HEK293 (cell line): ENCODE measurements at regions not wholly inside any gene's neighbourhood (a gene's known extent, or its start where the extent isn't known, plus 50 kb on each side); places are given as distances from the start of the nearest gene placed in this dataset.

ENCODE experiments used
- CTCF ChIA-PET: fragments of 350-600 bp; formaldehyde crosslinking; extraction: SDS; loops from one replicate; lab custom pipeline; 2021; ENCODE audit warnings: antibody characterized with exemption; lab: Yijun Ruan, JAX
- POLR2A ChIA-PET: fragments of 300-600 bp; formaldehyde crosslinking; extraction: SDS; loops from one replicate; lab custom pipeline; 2020; ENCODE audit warnings: antibody characterized with exemption, inconsistent platforms; lab: Yijun Ruan, JAX
- H3K27ac ChIP-seq: fragments of 200-500 bp; sonication (Bioruptor generic); 2 replicates; pipeline ENCODE4 v1.5.1; 2014; ENCODE audit warnings: low read depth, low read length, control low read depth, inconsistent platforms; ENCODE audit errors: extremely low read depth
- H3K36me3 ChIP-seq, 2 experiments: fragments of 200-500 bp in 1 of 2; sonication (Bioruptor generic) in 1 of 2; 1 replicate in 1 of 2; 2 replicates in 1 of 2; pipeline ENCODE4 v1.5.1; 2014 to 2017; ENCODE audit warnings: inconsistent platforms in 2 of 2, low read length in 2 of 2; ENCODE audit not compliant: control insufficient read depth in 2 of 2, insufficient read depth in 1 of 2
- H3K4me1 ChIP-seq: fragments of 200-500 bp; sonication (Bioruptor generic); 2 replicates; pipeline ENCODE4 v1.5.1; 2014; ENCODE audit warnings: mild to moderate bottlenecking, low read length, inconsistent platforms; ENCODE audit not compliant: control insufficient read depth, insufficient read depth
- H3K4me3 ChIP-seq: 2 replicates; pipeline ENCODE4 v1.5.1; 2011; ENCODE audit warnings: low read depth, mild to moderate bottlenecking, control low read depth, low read length, moderate library complexity
- H3K9me3 ChIP-seq: fragments of 200-500 bp; sonication (Bioruptor generic); 2 replicates; pipeline ENCODE4 v1.5.1; 2014; ENCODE audit warnings: low read depth, low read length, inconsistent platforms; ENCODE audit not compliant: control insufficient read depth, insufficient read depth
- BCL11A ChIP-seq: fragments of 450-650 bp; formaldehyde crosslinking; IDR thresholded peaks from 2 replicates; pipeline ENCODE4 v1.5.1; 2016; ENCODE audit warnings: low read depth, missing biosample characterization, missing genetic modification characterization
- GLIS2 ChIP-seq: fragments of 450-650 bp; formaldehyde crosslinking; IDR thresholded peaks from 2 replicates; pipeline ENCODE4 v1.5.1; 2016; ENCODE audit warnings: missing biosample characterization, missing genetic modification characterization
- PRDM6 ChIP-seq: fragments of 450-650 bp; formaldehyde crosslinking; IDR thresholded peaks from 2 replicates; pipeline ENCODE4 v1.5.1; 2017; ENCODE audit warnings: missing biosample characterization, missing genetic modification characterization
- ZBTB26 ChIP-seq: fragments of 450-650 bp; formaldehyde crosslinking; optimal IDR thresholded peaks from 2 replicates; pipeline ENCODE3; 2016; ENCODE audit warnings: missing biosample characterization, mild to moderate bottlenecking, missing genetic modification characterization
- ZBTB44 ChIP-seq: fragments of 450-650 bp; IDR thresholded peaks from 2 replicates; pipeline ENCODE4 v1.5.1; 2018; ENCODE audit warnings: missing biosample characterization, mild to moderate bottlenecking, missing genetic modification characterization
- ZFP3 ChIP-seq: fragments of 450-650 bp; formaldehyde crosslinking; IDR thresholded peaks from 2 replicates; pipeline ENCODE4 v1.5.1; 2016; ENCODE audit warnings: low read depth, missing biosample characterization, missing genetic modification characterization
- ZFP41 ChIP-seq: fragments of 450-650 bp; formaldehyde crosslinking; IDR thresholded peaks from 2 replicates; pipeline ENCODE4 v1.5.1; 2016; ENCODE audit warnings: missing biosample characterization, missing genetic modification characterization, borderline replicate concordance
- ZNF132 ChIP-seq: fragments of 450-650 bp; formaldehyde crosslinking; IDR thresholded peaks from 2 replicates; pipeline ENCODE4 v1.5.1; 2017; ENCODE audit warnings: missing biosample characterization, missing genetic modification characterization, borderline replicate concordance
- ZNF335 ChIP-seq: fragments of 450-650 bp; formaldehyde crosslinking; conservative IDR thresholded peaks from 2 replicates; pipeline ENCODE4 v1.5.1; 2016; ENCODE audit warnings: missing biosample characterization, missing genetic modification characterization
- ZNF341 ChIP-seq: fragments of 450-650 bp; formaldehyde crosslinking; IDR thresholded peaks from 2 replicates; pipeline ENCODE4; 2016; ENCODE audit warnings: low read depth, missing biosample characterization, missing genetic modification characterization
- ZNF433 ChIP-seq: fragments of 450-650 bp; formaldehyde crosslinking; IDR thresholded peaks from 2 replicates; pipeline ENCODE4 v1.5.1; 2016; ENCODE audit warnings: missing biosample characterization, missing genetic modification characterization, low read depth
- ZNF548 ChIP-seq: fragments of 450-650 bp; formaldehyde crosslinking; IDR thresholded peaks from 2 replicates; pipeline ENCODE4 v1.5.1; 2016; ENCODE audit warnings: missing biosample characterization, missing genetic modification characterization
- ZNF558 ChIP-seq: fragments of 450-650 bp; formaldehyde crosslinking; IDR thresholded peaks from 2 replicates; pipeline ENCODE4 v1.5.1; 2016; ENCODE audit warnings: missing biosample characterization, missing genetic modification characterization
- ZNF561 ChIP-seq: fragments of 450-650 bp; IDR thresholded peaks from 2 replicates; pipeline ENCODE4 v1.5.1; 2018; ENCODE audit warnings: missing biosample characterization, missing genetic modification characterization, borderline replicate concordance
- ZNF621 ChIP-seq: fragments of 450-650 bp; formaldehyde crosslinking; IDR thresholded peaks from 2 replicates; pipeline ENCODE4 v1.5.1; 2017; ENCODE audit warnings: missing biosample characterization, missing genetic modification characterization
- ZNF707 ChIP-seq: fragments of 450-650 bp; formaldehyde crosslinking; IDR thresholded peaks from 2 replicates; pipeline ENCODE4 v1.5.1; 2016; ENCODE audit warnings: missing biosample characterization, missing genetic modification characterization
- ZNF785 ChIP-seq: fragments of 450-650 bp; formaldehyde crosslinking; IDR thresholded peaks from 2 replicates; pipeline ENCODE4 v1.5.1; 2016; ENCODE audit warnings: missing biosample characterization, missing genetic modification characterization
- TF ChIP-seq, protein P1 (sequence below): fragments of 450-650 bp; formaldehyde crosslinking; IDR thresholded peaks from 2 replicates; pipeline ENCODE4 v1.5.1; 2016; ENCODE audit warnings: missing biosample characterization, missing genetic modification characterization
- TF ChIP-seq, protein P2 (sequence below): fragments of 450-650 bp; formaldehyde crosslinking; conservative IDR thresholded peaks from 2 replicates; pipeline ENCODE4 v1.5.1; 2016; ENCODE audit warnings: low read depth, missing biosample characterization, missing genetic modification characterization

GRCh38 chr2:184047536-184047935 lies 550.8 kb upstream of the ZNF804A start:
- no peak overlapping the region for H3K27ac ChIP-seq
- CTCF ChIA-PET = no interaction called here
- H3K4me1 ChIP-seq = no peaks in the 10 kb centered on the region
- no peak for TF ChIP-seq ZNF433 (tag by site-specific recombination)
- no peak for TF ChIP-seq ZNF621 (tag by site-specific recombination)
- no peak for TF ChIP-seq ZNF785 (tag by site-specific recombination)
- TF ChIP-seq, protein P1, sequence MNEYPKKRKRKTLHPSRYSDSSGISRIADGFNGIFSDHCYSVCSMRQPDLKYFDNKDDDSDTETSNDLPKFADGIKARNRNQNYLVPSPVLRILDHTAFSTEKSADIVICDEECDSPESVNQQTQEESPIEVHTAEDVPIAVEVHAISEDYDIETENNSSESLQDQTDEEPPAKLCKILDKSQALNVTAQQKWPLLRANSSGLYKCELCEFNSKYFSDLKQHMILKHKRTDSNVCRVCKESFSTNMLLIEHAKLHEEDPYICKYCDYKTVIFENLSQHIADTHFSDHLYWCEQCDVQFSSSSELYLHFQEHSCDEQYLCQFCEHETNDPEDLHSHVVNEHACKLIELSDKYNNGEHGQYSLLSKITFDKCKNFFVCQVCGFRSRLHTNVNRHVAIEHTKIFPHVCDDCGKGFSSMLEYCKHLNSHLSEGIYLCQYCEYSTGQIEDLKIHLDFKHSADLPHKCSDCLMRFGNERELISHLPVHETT (tag by site-specific recombination) = no peak
- no peak for TF ChIP-seq BCL11A
- no peak for TF ChIP-seq ZFP41 (tag by site-specific recombination)
- TF ChIP-seq, protein P2, sequence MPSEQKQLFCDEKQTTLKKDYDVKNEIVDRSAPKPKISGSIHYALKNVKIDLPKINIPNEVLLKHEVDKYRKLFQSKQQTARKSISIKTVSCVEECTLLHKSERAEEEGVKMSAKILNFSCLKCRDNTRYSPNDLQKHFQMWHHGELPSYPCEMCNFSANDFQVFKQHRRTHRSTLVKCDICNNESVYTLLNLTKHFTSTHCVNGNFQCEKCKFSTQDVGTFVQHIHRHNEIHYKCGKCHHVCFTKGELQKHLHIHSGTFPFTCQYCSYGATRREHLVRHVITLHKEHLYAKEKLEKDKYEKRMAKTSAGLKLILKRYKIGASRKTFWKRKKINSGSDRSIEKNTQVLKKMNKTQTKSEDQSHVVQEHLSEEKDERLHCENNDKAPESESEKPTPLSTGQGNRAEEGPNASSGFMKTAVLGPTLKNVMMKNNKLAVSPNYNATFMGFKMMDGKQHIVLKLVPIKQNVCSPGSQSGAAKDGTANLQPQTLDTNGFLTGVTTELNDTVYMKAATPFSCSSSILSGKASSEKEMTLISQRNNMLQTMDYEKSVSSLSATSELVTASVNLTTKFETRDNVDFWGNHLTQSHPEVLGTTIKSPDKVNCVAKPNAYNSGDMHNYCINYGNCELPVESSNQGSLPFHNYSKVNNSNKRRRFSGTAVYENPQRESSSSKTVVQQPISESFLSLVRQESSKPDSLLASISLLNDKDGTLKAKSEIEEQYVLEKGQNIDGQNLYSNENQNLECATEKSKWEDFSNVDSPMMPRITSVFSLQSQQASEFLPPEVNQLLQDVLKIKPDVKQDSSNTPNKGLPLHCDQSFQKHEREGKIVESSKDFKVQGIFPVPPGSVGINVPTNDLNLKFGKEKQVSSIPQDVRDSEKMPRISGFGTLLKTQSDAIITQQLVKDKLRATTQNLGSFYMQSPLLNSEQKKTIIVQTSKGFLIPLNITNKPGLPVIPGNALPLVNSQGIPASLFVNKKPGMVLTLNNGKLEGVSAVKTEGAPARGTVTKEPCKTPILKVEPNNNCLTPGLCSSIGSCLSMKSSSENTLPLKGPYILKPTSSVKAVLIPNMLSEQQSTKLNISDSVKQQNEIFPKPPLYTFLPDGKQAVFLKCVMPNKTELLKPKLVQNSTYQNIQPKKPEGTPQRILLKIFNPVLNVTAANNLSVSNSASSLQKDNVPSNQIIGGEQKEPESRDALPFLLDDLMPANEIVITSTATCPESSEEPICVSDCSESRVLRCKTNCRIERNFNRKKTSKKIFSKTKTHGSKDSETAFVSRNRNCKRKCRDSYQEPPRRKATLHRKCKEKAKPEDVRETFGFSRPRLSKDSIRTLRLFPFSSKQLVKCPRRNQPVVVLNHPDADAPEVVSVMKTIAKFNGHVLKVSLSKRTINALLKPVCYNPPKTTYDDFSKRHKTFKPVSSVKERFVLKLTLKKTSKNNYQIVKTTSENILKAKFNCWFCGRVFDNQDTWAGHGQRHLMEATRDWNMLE (tag by site-specific recombination) = no peak
- no peak for TF ChIP-seq ZNF548
- no peak overlapping the region for H3K4me3 ChIP-seq
- POLR2A ChIA-PET = no interaction called here
- no peaks in the 10 kb centered on the region for H3K9me3 ChIP-seq
- no peaks in the 10 kb centered on the region for H3K36me3 ChIP-seq

DNA sequence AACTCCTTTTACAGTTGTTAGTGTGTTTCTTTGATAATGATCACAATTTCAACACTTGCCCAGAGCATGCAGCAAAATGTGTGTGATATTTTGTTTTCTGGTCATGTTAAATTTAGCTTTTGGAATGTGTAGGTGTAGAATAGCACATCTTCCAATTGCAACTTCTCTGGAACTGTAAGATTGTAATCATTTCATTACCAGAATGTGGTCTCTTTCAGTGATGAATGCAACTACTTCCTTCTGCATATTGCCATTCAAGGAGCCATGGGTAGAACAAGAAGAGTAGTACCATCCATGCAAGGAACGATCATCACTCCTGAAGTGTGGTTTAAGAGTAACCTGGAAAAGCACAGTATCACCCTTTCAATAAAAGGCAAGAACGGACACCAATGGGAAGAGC lies 548.8 kb upstream of the ZNF804A start:
- CTCF ChIA-PET = no interaction called here
- no peak overlapping the region for H3K27ac ChIP-seq
- TF ChIP-seq ZNF558 (tag by site-specific recombination) (no peak), ZNF707 (tag by site-specific recombination) (no peak), ZNF341 (tag by site-specific recombination) (no peak), ZBTB44 (tag by site-specific recombination) (no peak)
- TF ChIP-seq, all 188 proteins: peak for 0
- no peaks in the 10 kb centered on the region for H3K4me1 ChIP-seq
- no peaks in the 10 kb centered on the region for H3K9me3 ChIP-seq
- H3K4me3 ChIP-seq = no peak overlapping the region
- H3K36me3 ChIP-seq = no peaks in the 10 kb centered on the region
- POLR2A ChIA-PET = no interaction called here

DNA sequence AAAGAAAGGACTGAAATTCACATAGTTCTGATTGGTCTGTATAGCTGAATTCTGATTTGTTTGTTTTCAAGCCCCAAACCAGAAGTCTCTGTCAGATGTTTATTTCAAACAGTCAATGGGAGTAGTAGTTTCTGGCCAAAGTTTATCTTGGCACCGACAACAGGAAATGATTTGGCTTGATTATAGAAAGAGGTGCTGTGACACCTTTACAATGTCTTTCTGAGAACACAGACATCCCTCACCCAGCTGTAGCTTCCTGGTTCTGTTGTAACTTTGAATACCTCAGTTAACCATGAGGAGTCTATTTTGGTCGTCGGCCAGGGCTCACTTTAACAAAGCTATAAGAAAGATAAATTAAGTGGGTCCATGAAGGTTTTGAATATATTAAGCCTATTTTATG lies 545.0 kb upstream of the ZNF804A start:
- H3K4me3 ChIP-seq = no peak overlapping the region
- H3K27ac ChIP-seq = no peak overlapping the region
- no peaks in the 10 kb centered on the region for H3K4me1 ChIP-seq
- no peaks in the 10 kb centered on the region for H3K36me3 ChIP-seq
- H3K9me3 ChIP-seq = no peaks in the 10 kb centered on the region
- POLR2A ChIA-PET = no interaction called here
- TF ChIP-seq ZNF335 (tag by site-specific recombination) = no peak
- TF ChIP-seq ZNF132 (tag by site-specific recombination) = no peak
- TF ChIP-seq, protein P1 (tag by site-specific recombination) = no peak
- TF ChIP-seq ZFP3 (tag by site-specific recombination) = no peak
- no peak for TF ChIP-seq ZNF561 (tag by site-specific recombination)
- no peak for TF ChIP-seq GLIS2 (tag by site-specific recombination)
- no peak for TF ChIP-seq ZBTB26 (tag by site-specific recombination)
- no peak for TF ChIP-seq PRDM6
- CTCF ChIA-PET = interaction anchor here (0.6 to 0.8 kb wide), 4 partner anchors 85 to 339 kb away, joined by 3 to 4 read pairs (median 4); no protein-coding TSS in a partner anchor
